SK-N-SH treated with all-trans-retinoic acid at 6 μM for 48 hours (cell line): ENCODE measurements at regions not wholly inside any gene's neighbourhood (a gene's known extent, or its start where the extent isn't known, plus 50 kb on each side); places are given as distances from the start of the nearest gene placed in this dataset.

Experiments used
- ATAC-seq: fragments of 200-7000 bp; cut with Tn5 transposase; 3 replicates; pipeline ENCODE4 v1.9.1; 2020; ENCODE audit warnings: mild to moderate bottlenecking, moderate library complexity
- ARNTL ChIP-seq: fragments of 450-650 bp; formaldehyde crosslinking; IDR thresholded peaks from 2 replicates; pipeline ENCODE4 v1.5.0; 2020; ENCODE audit warnings: low read depth, mild to moderate bottlenecking, moderate library complexity, borderline replicate concordance
- BACH2 ChIP-seq: fragments of 250-450 bp; sonication (Bioruptor Pico); IDR thresholded peaks from 2 replicates; pipeline ENCODE4 v1.9.0; 2021; ENCODE audit warnings: mild to moderate bottlenecking, borderline replicate concordance
- CSDC2 ChIP-seq: fragments of 250-450 bp; sonication (Bioruptor Pico); IDR thresholded peaks from 2 replicates; pipeline ENCODE4 v1.5.0; 2020; ENCODE audit warnings: mild to moderate bottlenecking, moderate library complexity
- ESRRG ChIP-seq: fragments of 250-450 bp; sonication (Bioruptor Pico); IDR thresholded peaks from 2 replicates; pipeline ENCODE4 v1.6.1; 2021; ENCODE audit warnings: mild to moderate bottlenecking
- GLIS3 ChIP-seq: fragments of 250-450 bp; sonication (Bioruptor Pico); IDR thresholded peaks from 2 replicates; pipeline ENCODE4 v1.5.0; 2020; ENCODE audit warnings: mild to moderate bottlenecking, moderate library complexity
- PPARA ChIP-seq: fragments of 250-450 bp; sonication (Bioruptor Pico); IDR thresholded peaks from 2 replicates; pipeline ENCODE4 v1.5.0; 2020; ENCODE audit warnings: mild to moderate bottlenecking, borderline replicate concordance
- RARB ChIP-seq: fragments of 250-450 bp; sonication (Bioruptor Pico); IDR thresholded peaks from 2 replicates; pipeline ENCODE4 v1.8.0; 2021; ENCODE audit warnings: mild to moderate bottlenecking, moderate library complexity
- SNAI2 ChIP-seq: fragments of 250-450 bp; sonication (Bioruptor Pico); IDR thresholded peaks from 2 replicates; pipeline ENCODE4 v1.5.0; 2020; ENCODE audit warnings: mild to moderate bottlenecking, moderate library complexity
- TCF4 ChIP-seq: fragments of 250-450 bp; sonication (Bioruptor Pico); IDR thresholded peaks from 2 replicates; pipeline ENCODE4 v1.8.0; 2021; ENCODE audit warnings: mild to moderate bottlenecking, moderate library complexity, borderline replicate concordance
- TOX ChIP-seq: fragments of 250-450 bp; sonication (Bioruptor Pico); IDR thresholded peaks from 2 replicates; pipeline ENCODE4 v1.8.0; 2021; ENCODE audit warnings: mild to moderate bottlenecking, moderate library complexity, borderline replicate concordance
- ZC3H10 ChIP-seq: fragments of 250-450 bp; sonication (Bioruptor Pico); IDR thresholded peaks from 2 replicates; pipeline ENCODE4 v1.5.1; 2021; ENCODE audit warnings: mild to moderate bottlenecking, moderate library complexity
- ZFP3 ChIP-seq: fragments of 250-450 bp; sonication (Bioruptor Pico); IDR thresholded peaks from 2 replicates; pipeline ENCODE4 v1.5.0; 2020; ENCODE audit warnings: mild to moderate bottlenecking, moderate library complexity
- ZNF565 ChIP-seq: fragments of 450-650 bp; formaldehyde crosslinking; conservative IDR thresholded peaks from 2 replicates; pipeline ENCODE4 v1.5.0; 2020; ENCODE audit warnings: low read depth, mild to moderate bottlenecking, moderate library complexity
- ZNF70 ChIP-seq: fragments of 450-650 bp; formaldehyde crosslinking; IDR thresholded peaks from 2 replicates; pipeline ENCODE4 v1.5.0; 2020; ENCODE audit warnings: mild to moderate bottlenecking, moderate library complexity
- ZNF8 ChIP-seq: fragments of 450-650 bp; formaldehyde crosslinking; IDR thresholded peaks from 2 replicates; pipeline ENCODE4 v1.5.0; 2020; ENCODE audit warnings: mild to moderate bottlenecking, moderate library complexity
- TF ChIP-seq, protein P1 (sequence below): fragments of 250-450 bp; sonication (Bioruptor Pico); IDR thresholded peaks from 2 replicates; pipeline ENCODE4 v1.8.0; 2020; ENCODE audit warnings: mild to moderate bottlenecking, moderate library complexity, borderline replicate concordance
- TF ChIP-seq, protein P2 (sequence below): fragments of 250-450 bp; sonication (Bioruptor Pico); IDR thresholded peaks from 2 replicates; pipeline ENCODE4 v1.8.0; 2021; ENCODE audit warnings: low read depth, mild to moderate bottlenecking, moderate library complexity, borderline replicate concordance
- TF ChIP-seq, protein P3 (sequence below): fragments of 250-450 bp; sonication (Bioruptor Pico); IDR thresholded peaks from 2 replicates; pipeline ENCODE4 v1.5.1; 2020; ENCODE audit warnings: low read depth, mild to moderate bottlenecking, moderate library complexity
- TF ChIP-seq, protein P4 (sequence below): fragments of 250-450 bp; sonication (Bioruptor Pico); IDR thresholded peaks from 2 replicates; pipeline ENCODE4 v1.5.1; 2021; ENCODE audit warnings: mild to moderate bottlenecking, moderate library complexity
- TF ChIP-seq, protein P5 (sequence below): fragments of 250-450 bp; sonication (Bioruptor Pico); IDR thresholded peaks from 2 replicates; pipeline ENCODE4 v1.5.0; 2020; ENCODE audit warnings: mild to moderate bottlenecking, moderate library complexity

DNA sequence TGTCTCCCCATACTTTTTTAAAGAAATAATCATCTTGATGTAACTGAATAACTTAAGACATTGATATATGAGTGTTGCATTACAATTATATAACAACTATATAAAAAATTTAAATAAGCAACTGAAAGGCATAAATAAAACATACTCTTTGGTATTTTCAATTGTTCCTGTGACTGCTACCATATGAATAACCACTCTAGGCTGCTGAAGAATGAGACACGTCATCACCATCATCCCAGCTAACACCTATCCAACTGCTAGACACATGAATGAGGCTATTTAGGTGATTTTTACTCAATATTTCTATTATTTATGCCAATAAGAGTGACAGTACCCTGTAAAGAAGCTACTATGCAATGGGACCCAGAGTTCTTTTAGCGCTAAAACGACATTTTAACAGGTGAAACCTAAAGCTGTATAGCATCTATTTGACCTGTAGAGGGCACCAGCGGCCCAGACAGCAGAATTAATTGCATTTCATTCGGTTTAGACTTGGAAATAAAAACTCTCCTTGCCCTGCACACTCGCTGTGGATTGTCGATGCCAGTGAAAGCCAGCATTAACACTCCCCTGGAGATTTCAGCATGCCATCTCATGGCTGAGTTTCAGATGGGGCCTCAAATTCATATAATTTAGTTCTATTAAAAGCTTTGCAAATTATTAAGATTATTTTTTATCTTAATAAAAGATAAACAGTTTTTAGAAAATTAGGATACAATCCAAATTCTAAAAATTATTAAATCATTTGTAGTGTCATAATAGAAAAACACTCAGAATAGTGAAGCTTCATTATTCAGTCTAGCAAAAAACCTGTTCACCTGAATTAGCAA, 89.4 kb upstream of the MAP2 start (continued):
- TF ChIP-seq ZNF565 (CRISPR knock-in tag), result no peak
- TF ChIP-seq BACH2 (CRISPR knock-in tag), result no peak
- no peak for TF ChIP-seq GLIS3 (CRISPR knock-in tag)

DNA sequence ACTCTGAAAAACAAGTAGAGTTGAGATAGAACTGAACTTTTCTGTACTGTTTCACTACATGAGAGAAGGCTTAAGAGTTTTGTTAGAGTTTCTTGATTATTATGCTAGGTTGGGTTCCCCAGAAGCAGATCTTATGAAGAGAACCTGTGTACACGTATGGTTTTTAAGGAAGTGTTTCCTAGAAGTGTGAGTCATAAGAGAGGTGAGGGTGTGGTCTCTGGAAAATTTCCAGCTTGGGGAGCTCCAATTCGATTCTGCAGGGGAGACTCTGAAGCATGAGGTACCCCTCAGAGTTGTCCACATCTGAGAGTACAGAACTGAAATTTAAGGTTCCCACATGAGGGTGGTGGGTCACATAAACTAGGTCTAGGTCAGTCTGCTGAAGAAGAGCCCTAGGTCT, 83.3 kb upstream of the MAP2 start:
- ATAC-seq, result no peak
- TF ChIP-seq GLIS3 (CRISPR knock-in tag), result no peak
- TF ChIP-seq, protein P1, sequence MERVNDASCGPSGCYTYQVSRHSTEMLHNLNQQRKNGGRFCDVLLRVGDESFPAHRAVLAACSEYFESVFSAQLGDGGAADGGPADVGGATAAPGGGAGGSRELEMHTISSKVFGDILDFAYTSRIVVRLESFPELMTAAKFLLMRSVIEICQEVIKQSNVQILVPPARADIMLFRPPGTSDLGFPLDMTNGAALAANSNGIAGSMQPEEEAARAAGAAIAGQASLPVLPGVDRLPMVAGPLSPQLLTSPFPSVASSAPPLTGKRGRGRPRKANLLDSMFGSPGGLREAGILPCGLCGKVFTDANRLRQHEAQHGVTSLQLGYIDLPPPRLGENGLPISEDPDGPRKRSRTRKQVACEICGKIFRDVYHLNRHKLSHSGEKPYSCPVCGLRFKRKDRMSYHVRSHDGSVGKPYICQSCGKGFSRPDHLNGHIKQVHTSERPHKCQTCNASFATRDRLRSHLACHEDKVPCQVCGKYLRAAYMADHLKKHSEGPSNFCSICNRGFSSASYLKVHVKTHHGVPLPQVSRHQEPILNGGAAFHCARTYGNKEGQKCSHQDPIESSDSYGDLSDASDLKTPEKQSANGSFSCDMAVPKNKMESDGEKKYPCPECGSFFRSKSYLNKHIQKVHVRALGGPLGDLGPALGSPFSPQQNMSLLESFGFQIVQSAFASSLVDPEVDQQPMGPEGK (CRISPR knock-in tag), result no peak
- TF ChIP-seq ARNTL (CRISPR knock-in tag), result no peak
- no peak for TF ChIP-seq ZNF565 (CRISPR knock-in tag)
- TF ChIP-seq ESRRG (CRISPR knock-in tag), result no peak
- TF ChIP-seq BACH2 (CRISPR knock-in tag), result no peak
- no peak for TF ChIP-seq TCF4

DNA sequence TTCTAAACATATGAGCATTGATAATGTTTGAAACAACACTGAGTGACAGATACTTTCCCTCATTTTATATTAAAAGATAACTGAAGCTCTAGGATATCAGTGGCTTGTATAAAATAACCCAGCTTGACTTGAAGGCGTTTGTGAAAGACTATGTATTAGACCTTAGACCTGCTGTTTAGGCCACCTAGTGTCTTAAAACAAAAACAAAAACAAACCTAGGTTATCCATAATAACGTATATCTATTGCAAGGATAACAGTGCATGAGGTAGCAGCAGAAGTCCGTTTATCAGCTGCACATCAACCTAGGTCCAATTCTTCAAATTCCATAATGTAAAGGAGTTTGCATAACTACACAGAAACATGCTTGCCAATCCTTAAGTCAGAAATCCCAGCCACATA, 79.5 kb upstream of the MAP2 start:
- no peak for ATAC-seq
- TF ChIP-seq ARNTL (CRISPR knock-in tag) (no peak), RARB (CRISPR knock-in tag) (no peak), ZFP3 (CRISPR knock-in tag) (no peak), TCF4 (no peak), SNAI2 (no peak), ZC3H10 (CRISPR knock-in tag) (no peak), GLIS3 (CRISPR knock-in tag) (no peak), BACH2 (CRISPR knock-in tag) (no peak), TOX (CRISPR knock-in tag) (no peak), PPARA (CRISPR knock-in tag) (no peak), ZNF70 (CRISPR knock-in tag) (no peak), ZNF8 (CRISPR knock-in tag) (no peak), CSDC2 (CRISPR knock-in tag) (no peak), ESRRG (CRISPR knock-in tag) (no peak)
- TF ChIP-seq, protein P2, sequence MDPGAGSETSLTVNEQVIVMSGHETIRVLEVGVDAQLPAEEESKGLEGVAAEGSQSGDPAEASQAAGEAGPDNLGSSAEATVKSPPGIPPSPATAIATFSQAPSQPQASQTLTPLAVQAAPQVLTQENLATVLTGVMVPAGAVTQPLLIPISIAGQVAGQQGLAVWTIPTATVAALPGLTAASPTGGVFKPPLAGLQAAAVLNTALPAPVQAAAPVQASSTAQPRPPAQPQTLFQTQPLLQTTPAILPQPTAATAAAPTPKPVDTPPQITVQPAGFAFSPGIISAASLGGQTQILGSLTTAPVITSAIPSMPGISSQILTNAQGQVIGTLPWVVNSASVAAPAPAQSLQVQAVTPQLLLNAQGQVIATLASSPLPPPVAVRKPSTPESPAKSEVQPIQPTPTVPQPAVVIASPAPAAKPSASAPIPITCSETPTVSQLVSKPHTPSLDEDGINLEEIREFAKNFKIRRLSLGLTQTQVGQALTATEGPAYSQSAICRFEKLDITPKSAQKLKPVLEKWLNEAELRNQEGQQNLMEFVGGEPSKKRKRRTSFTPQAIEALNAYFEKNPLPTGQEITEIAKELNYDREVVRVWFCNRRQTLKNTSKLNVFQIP, result no peak
- TF ChIP-seq, protein P1 (CRISPR knock-in tag), result no peak
- TF ChIP-seq, protein P3, sequence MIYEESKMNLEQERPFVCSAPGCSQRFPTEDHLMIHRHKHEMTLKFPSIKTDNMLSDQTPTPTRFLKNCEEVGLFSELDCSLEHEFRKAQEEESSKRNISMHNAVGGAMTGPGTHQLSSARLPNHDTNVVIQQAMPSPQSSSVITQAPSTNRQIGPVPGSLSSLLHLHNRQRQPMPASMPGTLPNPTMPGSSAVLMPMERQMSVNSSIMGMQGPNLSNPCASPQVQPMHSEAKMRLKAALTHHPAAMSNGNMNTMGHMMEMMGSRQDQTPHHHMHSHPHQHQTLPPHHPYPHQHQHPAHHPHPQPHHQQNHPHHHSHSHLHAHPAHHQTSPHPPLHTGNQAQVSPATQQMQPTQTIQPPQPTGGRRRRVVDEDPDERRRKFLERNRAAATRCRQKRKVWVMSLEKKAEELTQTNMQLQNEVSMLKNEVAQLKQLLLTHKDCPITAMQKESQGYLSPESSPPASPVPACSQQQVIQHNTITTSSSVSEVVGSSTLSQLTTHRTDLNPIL (CRISPR knock-in tag), result no peak
- TF ChIP-seq, protein P4, sequence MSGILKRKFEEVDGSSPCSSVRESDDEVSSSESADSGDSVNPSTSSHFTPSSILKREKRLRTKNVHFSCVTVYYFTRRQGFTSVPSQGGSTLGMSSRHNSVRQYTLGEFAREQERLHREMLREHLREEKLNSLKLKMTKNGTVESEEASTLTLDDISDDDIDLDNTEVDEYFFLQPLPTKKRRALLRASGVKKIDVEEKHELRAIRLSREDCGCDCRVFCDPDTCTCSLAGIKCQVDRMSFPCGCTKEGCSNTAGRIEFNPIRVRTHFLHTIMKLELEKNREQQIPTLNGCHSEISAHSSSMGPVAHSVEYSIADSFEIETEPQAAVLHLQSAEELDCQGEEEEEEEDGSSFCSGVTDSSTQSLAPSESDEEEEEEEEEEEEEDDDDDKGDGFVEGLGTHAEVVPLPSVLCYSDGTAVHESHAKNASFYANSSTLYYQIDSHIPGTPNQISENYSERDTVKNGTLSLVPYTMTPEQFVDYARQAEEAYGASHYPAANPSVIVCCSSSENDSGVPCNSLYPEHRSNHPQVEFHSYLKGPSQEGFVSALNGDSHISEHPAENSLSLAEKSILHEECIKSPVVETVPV (CRISPR knock-in tag), result no peak
- TF ChIP-seq, protein P5, sequence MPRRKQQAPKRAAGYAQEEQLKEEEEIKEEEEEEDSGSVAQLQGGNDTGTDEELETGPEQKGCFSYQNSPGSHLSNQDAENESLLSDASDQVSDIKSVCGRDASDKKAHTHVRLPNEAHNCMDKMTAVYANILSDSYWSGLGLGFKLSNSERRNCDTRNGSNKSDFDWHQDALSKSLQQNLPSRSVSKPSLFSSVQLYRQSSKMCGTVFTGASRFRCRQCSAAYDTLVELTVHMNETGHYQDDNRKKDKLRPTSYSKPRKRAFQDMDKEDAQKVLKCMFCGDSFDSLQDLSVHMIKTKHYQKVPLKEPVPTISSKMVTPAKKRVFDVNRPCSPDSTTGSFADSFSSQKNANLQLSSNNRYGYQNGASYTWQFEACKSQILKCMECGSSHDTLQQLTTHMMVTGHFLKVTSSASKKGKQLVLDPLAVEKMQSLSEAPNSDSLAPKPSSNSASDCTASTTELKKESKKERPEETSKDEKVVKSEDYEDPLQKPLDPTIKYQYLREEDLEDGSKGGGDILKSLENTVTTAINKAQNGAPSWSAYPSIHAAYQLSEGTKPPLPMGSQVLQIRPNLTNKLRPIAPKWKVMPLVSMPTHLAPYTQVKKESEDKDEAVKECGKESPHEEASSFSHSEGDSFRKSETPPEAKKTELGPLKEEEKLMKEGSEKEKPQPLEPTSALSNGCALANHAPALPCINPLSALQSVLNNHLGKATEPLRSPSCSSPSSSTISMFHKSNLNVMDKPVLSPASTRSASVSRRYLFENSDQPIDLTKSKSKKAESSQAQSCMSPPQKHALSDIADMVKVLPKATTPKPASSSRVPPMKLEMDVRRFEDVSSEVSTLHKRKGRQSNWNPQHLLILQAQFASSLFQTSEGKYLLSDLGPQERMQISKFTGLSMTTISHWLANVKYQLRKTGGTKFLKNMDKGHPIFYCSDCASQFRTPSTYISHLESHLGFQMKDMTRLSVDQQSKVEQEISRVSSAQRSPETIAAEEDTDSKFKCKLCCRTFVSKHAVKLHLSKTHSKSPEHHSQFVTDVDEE (CRISPR knock-in tag), result no peak
